Stimulated activated naive B cell treated with anti-CD40 and anti-IgM and Interleukin-4, amounts not matched to agents 10 μg/mL and 1 μg/mL and 100 μg/mL, for 72 hours (primary cell): ENCODE measurements at regions not wholly inside any gene's neighbourhood (a gene's known extent, or its start where the extent isn't known, plus 50 kb on each side); places are given as distances from the start of the nearest gene placed in this dataset.
"Not testable (repeated sequence)": the region's sequence is repeated elsewhere in the genome, so short reads cannot be mapped to it uniquely, and the experiment has no call there.

Experiments used
- ATAC-seq, 2 donors: fragments of 150-1000 bp; cut with Tn5 transposase; replicated peaks; 2 replicates each; pipeline ENCODE4 v1.10.0; 2021; ENCODE audit warnings: moderate library complexity in 1 of 2
- DNase-seq: peaks from one replicate; pipeline ENCODE4 v3.0.0; 2021
- H3K27ac Mint-ChIP-seq: one replicate; pipeline ENCODE4 v1.8.0; 2022; ENCODE audit warnings: mild to moderate bottlenecking, mixed read lengths
- H3K27me3 Mint-ChIP-seq, 2 donors: one replicate each; pipeline ENCODE4 v1.8.0; 2022; ENCODE audit warnings: mixed read lengths in 2 of 2
- H3K36me3 Mint-ChIP-seq, 2 donors: one replicate each; pipeline ENCODE4 v1.8.0; 2022; ENCODE audit warnings: mixed read lengths in 2 of 2, mild to moderate bottlenecking in 1 of 2
- H3K4me1 Mint-ChIP-seq, 2 donors: one replicate each; pipeline ENCODE4 v1.8.0; 2022; ENCODE audit warnings: mixed read lengths in 2 of 2, mild to moderate bottlenecking in 1 of 2
- H3K4me3 Mint-ChIP-seq, 2 donors: one replicate each; pipeline ENCODE4 v1.8.0; 2022; ENCODE audit warnings: mild to moderate bottlenecking in 2 of 2, mixed read lengths in 2 of 2, moderate library complexity in 1 of 2
- H3K9me3 Mint-ChIP-seq, 2 donors: one replicate each; pipeline ENCODE4 v1.8.0; 2022; ENCODE audit warnings: mixed read lengths in 2 of 2, mild to moderate bottlenecking in 1 of 2

DNA sequence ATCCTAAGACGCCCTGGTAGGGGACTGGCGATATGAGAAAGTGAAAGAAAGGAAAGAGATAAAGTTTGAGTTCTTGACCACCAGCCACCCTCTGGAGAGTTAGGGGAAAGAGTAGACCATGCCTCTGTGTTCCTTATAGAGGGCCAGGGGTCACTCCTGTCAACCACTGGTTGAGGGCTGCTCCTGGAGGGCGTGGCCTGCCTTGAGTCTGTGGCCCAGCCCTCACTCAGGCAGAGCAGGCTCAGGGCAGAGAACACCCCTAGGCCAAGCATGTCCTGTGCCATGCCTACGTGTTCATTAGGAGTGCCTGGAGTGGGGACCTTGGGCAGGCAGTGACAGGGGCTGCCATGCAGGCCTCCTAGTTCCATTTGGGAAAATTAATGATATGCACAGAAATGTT is 161.1 kb upstream of the EPB41L3 start:
- no peak for DNase-seq
- Mint-ChIP-seq H3K27ac (no peak overlapping the region), H3K36me3 (no peaks in the 10 kb centered on the region), H3K4me3 (no peak overlapping the region), H3K27me3 (no peaks in the 10 kb centered on the region), H3K4me1 (no peaks in the 10 kb centered on the region), H3K9me3 (peaks cover 0 to 2% of the 10 kb centered on the region in 2 donors)
- no peak for ATAC-seq

DNA sequence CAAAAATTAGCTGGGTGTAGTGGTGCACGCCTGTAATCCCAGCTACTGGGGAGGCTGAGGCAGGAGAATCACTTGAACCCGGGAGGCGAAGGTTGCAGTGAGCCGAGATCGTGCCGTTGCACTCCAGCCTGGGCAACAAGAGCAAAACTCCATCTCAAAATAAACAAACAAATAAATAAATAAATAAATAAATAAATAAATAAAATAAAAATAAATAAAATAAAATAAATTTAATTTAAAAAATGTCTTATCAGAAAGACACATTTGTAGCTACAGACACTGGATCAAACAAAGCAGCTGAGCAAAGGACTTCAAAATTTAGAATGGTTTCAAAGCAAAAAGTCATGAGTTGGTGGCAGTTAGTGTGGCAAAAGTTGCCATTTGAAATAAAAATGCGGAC is 158.2 kb upstream of the EPB41L3 start:
- not testable (repeated sequence) for H3K27ac Mint-ChIP-seq, H3K4me1 Mint-ChIP-seq, H3K27me3 Mint-ChIP-seq, H3K36me3 Mint-ChIP-seq, H3K4me3 Mint-ChIP-seq, H3K9me3 Mint-ChIP-seq, ATAC-seq, DNase-seq

DNA sequence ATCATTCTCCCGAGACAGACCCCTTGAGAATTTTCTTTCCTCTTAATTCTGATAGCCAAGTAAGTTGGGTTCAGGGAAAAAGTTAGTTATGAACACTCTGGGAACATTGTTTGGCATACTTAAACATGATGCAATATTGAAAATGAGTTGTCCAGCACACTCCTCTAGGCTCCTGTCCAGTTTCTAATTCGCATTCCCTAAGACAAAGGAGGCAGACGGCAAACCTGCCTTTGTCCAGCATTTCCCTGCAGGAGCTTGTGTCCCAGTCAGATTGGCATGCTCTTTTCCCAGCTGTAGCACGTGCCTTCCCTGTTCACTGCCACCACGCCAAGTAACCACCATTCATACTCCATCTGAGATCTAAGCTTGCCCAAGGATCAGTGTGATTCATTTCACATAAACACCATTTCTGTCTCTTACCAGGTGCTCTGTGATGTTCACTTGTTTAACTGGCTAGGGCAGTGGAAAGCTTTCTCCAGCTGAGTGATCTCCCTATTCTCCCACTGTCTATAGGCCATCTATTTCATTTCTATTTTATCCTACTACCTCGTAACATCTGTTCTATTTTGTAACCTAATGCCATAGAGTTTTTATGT is 150.0 kb upstream of the EPB41L3 start:
- Mint-ChIP-seq H3K27me3 (no peaks in the 10 kb centered on the region), H3K36me3 (no peaks in the 10 kb centered on the region), H3K9me3 (peaks cover 0 to 4% of the 10 kb centered on the region in 2 donors), H3K4me3 (no peak overlapping the region), H3K4me1 (no peaks in the 10 kb centered on the region), H3K27ac (no peak overlapping the region)
- no peak for ATAC-seq
- no peak for DNase-seq

DNA sequence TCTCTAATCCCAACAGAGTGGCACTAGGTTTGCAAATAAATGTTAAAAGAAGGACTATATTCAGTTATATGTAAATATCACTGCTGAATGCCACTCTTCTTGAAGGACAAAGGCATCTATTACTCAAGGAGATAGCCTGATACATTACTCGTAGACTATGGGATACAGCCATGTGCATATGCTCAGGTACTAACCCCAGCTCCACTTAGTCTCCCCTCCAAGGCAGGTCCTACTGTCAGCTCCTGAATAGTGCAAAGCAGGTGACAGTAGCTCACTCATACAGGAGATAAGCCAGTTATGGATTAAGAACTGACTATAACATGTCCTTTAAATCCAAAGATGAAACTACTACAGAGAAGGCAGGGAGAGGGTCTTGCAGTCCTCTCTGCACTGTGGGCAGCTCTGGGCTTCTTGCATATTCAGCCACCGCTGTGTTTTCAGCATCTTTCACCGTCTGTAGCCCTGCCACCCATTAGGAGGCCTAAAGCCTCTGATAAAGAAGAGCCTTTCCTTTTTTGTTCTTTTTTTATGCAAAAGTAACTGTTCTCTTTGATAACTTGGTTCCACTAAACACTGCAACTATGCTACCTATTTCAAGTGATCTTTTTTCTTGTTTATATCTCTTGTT is 135.1 kb upstream of the EPB41L3 start:
- no peak for ATAC-seq
- Mint-ChIP-seq H3K27me3 (no peaks in the 10 kb centered on the region), H3K36me3 (no peaks in the 10 kb centered on the region), H3K4me1 (no peaks in the 10 kb centered on the region), H3K9me3 (peaks cover 2 to 8% of the 10 kb centered on the region in 2 donors), H3K4me3 (no peak overlapping the region), H3K27ac (no peak overlapping the region)
- no peak for DNase-seq

DNA sequence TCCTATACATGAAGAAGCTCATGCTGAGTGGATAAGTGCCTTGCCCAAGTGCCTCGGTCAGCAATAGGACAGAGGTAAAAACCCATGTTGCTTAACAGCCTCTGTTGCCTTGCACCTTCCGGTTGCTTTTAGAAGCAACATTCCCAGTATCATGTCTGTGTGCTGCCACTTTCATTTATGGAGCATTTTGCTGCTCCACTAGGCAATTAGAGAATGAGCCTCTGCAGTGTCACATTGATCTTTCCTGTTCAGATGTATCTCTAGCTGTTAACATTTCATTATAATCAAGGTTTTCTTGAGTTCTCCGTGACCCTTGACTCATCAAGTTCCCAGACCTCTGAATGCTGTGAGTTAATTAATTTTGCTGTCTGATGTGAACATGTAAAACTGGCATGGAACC is 134.5 kb upstream of the EPB41L3 start:
- H3K27ac Mint-ChIP-seq = no peak overlapping the region
- ATAC-seq (no peak), DNase-seq (no peak)
- H3K36me3 Mint-ChIP-seq = no peaks in the 10 kb centered on the region
- no peak overlapping the region for H3K4me3 Mint-ChIP-seq
- no peaks in the 10 kb centered on the region for H3K27me3 Mint-ChIP-seq
- H3K4me1 Mint-ChIP-seq = no peaks in the 10 kb centered on the region
- H3K9me3 Mint-ChIP-seq = peaks cover 2 to 8% of the 10 kb centered on the region in 2 donors

DNA sequence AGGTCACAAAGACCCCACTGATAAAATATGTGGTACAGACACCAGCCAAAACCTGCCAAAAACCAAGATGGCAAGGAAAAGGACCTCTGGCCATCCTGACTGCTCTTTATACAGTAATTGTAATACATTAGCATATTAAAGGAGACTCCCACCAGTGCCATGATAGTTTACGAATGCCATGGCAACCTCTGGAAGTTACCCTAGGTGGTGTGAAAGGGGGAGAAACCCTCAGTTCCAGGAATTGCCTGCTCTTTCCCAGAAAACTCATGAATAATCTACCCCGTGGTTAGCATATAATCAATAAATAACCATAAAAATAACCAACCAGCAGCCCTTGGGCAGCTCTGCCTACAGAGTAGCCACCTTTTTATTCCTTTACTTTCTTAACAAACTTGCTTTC is 129.8 kb upstream of the EPB41L3 start:
- ATAC-seq (no peak), DNase-seq (no peak)
- no peaks in the 10 kb centered on the region for H3K4me1 Mint-ChIP-seq
- H3K4me3 Mint-ChIP-seq = no peak overlapping the region
- no peak overlapping the region for H3K27ac Mint-ChIP-seq
- no peaks in the 10 kb centered on the region for H3K36me3 Mint-ChIP-seq
- no peaks in the 10 kb centered on the region for H3K27me3 Mint-ChIP-seq
- H3K9me3 Mint-ChIP-seq = peaks cover 0 to 8% of the 10 kb centered on the region in 2 donors

DNA sequence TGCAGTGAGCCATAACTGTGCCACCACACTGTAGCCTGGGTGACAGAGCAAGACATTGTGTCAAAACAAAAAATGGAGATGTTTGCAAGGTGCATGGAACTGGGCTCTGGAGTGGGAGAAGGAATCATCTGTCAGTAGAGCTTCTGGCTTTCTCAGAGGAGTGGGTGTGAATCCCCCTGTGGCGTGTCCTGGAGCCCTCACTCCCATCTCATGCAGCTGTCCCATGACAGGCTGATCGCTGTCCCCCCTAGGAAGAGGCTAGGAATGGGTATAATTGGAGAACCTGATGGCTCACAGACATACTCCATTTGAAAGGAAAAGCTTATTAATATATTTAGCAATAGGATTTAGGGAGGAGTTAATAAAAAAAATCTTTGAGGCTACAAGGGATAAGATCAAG is 125.8 kb upstream of the EPB41L3 start:
- Mint-ChIP-seq H3K36me3 (no peaks in the 10 kb centered on the region), H3K27ac (no peak overlapping the region), H3K9me3 (no peaks in the 10 kb centered on the region), H3K4me3 (no peak overlapping the region), H3K4me1 (no peaks in the 10 kb centered on the region), H3K27me3 (no peaks in the 10 kb centered on the region)
- ATAC-seq (no peak), DNase-seq (no peak)

DNA sequence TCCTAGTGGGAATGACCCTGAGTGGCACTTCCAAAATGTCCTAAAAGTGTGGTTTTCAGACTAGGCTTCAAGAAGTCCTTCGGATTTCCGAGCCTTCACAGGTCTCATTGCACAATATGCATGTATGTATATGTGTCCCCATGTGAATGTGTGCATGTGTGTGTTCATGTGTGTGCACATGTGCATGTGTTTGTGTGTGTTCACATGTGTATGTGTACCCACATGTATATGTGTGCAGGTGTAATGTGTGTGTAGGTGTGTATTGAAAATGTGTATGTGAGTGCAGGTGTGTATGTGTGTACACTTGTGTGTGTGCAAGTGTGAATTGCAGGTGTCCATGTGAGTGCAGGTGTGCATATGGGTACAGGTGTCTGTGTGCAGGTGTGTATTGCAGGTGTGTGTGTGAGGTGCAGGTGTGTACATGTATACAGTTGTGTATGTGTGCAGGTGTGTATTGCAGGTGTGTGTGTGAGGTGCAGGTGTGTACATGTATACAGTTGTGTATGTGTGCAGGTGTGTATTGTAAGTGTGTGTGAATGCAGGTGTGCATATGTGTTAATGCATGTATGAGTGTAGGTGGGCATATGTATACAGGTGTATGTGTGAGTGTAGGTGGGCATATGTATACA is 124.4 kb upstream of the EPB41L3 start:
- Mint-ChIP-seq H3K27ac (no peak overlapping the region), H3K36me3 (no peaks in the 10 kb centered on the region), H3K4me1 (no peaks in the 10 kb centered on the region), H3K27me3 (no peaks in the 10 kb centered on the region), H3K9me3 (peaks cover 0 to 2% of the 10 kb centered on the region in 2 donors), H3K4me3 (no peak overlapping the region)
- DNase-seq (no peak), ATAC-seq (no peak)

DNA sequence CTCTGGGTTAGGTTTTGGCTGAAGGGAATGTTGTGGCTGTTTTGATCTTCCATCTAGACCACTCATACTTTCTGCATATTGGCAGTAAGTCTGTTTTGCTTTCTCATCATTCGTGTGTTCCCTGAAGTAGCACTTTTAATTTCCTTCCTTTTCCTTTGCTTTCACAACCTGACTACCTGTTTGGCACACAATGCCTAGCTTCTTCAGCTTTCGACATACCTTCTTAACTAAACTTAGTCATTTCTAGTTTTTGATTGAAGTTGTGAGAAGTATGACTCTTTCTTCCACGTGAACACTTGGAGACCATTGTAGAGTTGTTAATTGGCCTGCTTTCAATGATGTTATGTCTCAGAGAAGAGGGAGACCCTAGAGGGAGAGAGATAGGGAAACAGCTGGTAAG is 123.6 kb upstream of the EPB41L3 start:
- H3K4me1 Mint-ChIP-seq = no peaks in the 10 kb centered on the region
- H3K27ac Mint-ChIP-seq = no peak overlapping the region
- H3K27me3 Mint-ChIP-seq = no peaks in the 10 kb centered on the region
- H3K4me3 Mint-ChIP-seq = no peak overlapping the region
- DNase-seq = no peak
- no peak for ATAC-seq
- H3K9me3 Mint-ChIP-seq = peaks cover 0 to 2% of the 10 kb centered on the region in 2 donors
- H3K36me3 Mint-ChIP-seq = no peaks in the 10 kb centered on the region

DNA sequence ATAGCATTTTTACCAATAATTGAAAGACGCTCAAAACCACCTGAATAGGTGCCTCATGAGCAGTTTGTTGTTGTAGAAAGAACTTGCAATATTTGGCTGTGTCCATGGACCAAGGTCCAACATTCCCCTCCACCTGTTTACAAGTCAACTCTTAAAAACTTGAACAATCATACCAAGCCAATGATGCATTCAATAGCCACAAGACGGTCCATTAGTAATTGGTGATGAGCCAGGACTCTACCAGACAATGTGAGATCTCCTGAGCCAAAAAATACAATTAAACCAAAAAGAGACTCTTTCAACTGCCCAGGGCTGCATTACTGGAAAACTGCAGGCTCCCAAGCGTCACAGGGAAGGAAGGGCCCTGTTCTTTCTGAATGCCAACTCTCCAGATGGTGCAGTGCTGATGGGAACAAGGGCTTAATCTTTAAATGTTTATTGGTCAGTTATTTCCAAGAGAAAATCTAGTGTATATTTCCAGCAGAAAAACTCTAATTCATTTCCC is 118.8 kb upstream of the EPB41L3 start:
- DNase-seq (no peak), ATAC-seq (no peak)
- Mint-ChIP-seq H3K9me3 (peaks cover 0 to 3% of the 10 kb centered on the region in 2 donors), H3K4me1 (no peaks in the 10 kb centered on the region), H3K36me3 (no peaks in the 10 kb centered on the region), H3K4me3 (no peak overlapping the region), H3K27me3 (no peaks in the 10 kb centered on the region), H3K27ac (no peak overlapping the region)

DNA sequence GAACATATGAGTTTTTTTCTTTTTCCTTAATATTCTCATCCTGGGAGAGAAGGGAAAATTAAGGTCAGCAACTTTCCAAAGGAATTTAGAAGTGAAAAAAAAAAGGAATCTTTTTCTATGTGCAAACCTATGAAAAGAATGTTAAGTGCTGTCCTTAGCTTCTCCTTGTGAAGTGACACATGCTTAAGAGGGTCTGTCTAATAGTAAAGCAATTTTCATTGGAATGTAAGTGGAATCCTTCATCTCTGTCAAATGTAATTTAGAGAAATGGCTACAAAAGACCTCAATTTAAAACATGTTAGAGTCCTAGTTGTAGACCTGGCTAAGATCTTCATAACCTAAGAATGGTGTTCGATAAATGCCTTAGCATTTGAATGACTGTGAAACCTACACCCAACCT is 117.4 kb upstream of the EPB41L3 start:
- Mint-ChIP-seq H3K4me1 (no peaks in the 10 kb centered on the region), H3K36me3 (no peaks in the 10 kb centered on the region), H3K27me3 (no peaks in the 10 kb centered on the region), H3K9me3 (peaks cover 0 to 3% of the 10 kb centered on the region in 2 donors), H3K4me3 (no peak overlapping the region), H3K27ac (no peak overlapping the region)
- no peak for DNase-seq
- ATAC-seq = no peak

DNA sequence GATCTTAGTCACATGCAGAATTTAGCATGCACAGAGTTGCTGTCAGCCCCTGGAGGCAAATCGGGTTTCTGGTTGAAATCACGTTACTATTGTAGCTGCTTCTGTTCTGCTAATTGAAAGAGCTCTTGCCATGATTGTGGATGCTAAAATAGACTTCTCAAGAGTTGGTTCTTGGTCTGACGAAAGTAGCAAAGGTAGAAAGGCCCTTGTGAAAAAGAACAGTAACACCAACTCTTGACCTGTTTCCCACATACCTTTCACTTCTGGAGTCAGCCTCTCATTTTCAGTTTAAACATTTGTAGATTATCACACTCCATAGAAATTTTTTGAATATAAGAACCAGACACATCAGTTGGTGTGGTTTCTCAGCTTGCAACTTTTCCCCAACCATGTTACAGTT is 110.0 kb upstream of the EPB41L3 start:
- no peak for DNase-seq
- ATAC-seq = no peak
- Mint-ChIP-seq H3K9me3 (no peaks in the 10 kb centered on the region), H3K4me3 (no peak overlapping the region), H3K27me3 (no peaks in the 10 kb centered on the region), H3K36me3 (no peaks in the 10 kb centered on the region), H3K4me1 (no peaks in the 10 kb centered on the region), H3K27ac (no peak overlapping the region)

DNA sequence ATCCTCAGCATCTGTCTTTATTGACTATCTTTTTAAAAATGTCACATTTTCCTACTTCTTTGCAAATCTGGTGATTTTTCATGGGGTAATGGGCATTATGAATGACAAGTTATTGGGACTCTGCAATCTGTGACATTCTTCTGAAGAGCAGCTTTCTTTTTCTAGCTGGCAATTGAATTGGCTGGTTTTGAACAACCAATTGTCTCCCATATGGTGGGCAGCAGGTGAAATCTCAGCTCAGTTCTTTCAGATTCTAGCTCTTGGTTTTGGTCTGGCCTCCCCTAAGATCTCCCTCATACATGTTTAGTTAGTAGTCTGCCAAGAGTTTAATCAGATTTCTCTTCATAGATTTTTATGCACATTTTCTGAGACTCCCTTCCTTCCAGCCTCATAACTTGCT is 107.9 kb upstream of the EPB41L3 start:
- Mint-ChIP-seq H3K4me3 (no peak overlapping the region), H3K4me1 (no peaks in the 10 kb centered on the region), H3K27me3 (no peaks in the 10 kb centered on the region), H3K36me3 (no peaks in the 10 kb centered on the region), H3K27ac (no peak overlapping the region), H3K9me3 (no peaks in the 10 kb centered on the region)
- ATAC-seq (no peak), DNase-seq (no peak)

DNA sequence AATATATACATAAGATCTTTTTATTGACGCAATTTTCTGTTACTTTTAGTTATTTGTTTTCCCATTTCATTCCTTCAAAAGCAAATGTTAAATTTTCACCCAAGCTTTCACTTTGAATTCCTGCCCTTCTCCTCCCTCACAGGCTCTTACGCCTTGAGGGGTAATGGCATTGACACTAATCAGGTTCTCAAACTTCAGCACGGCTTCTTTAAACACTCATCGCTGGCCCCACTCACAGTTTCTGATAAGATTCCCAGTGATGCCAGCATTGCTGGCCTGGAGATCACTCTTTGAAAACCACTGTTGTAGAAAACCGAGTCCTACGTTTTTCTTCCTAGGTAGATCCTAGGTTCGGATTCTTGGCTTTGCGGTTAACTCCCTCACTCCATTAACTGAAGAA is 105.6 kb upstream of the EPB41L3 start:
- Mint-ChIP-seq H3K4me1 (no peaks in the 10 kb centered on the region), H3K9me3 (no peaks in the 10 kb centered on the region), H3K4me3 (no peak overlapping the region), H3K27ac (no peak overlapping the region), H3K27me3 (peaks cover 0 to 5% of the 10 kb centered on the region in 2 donors), H3K36me3 (no peaks in the 10 kb centered on the region)
- ATAC-seq = no peak
- no peak for DNase-seq

DNA sequence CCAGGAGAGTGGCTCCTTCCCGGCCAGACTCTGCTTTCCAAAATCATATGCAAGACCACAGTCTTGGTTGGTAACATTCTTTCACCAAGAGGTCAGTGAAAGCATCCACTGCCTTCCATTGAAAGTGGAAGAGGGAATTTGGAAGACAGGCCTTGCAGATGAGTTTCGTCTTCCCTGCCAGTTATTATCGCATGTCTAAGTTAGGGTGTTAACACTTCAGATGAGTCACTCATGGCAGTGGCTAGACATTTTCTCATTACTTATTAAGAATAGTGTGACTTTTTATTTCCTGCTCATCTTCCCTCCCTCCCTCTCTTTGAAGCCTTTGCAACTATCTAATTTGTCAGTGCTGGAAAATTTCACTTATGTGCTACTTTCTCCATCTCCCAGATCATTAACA is 102.9 kb upstream of the EPB41L3 start:
- DNase-seq = no peak
- no peaks in the 10 kb centered on the region for H3K36me3 Mint-ChIP-seq
- no peak overlapping the region for H3K27ac Mint-ChIP-seq
- peaks cover 0 to 7% of the 10 kb centered on the region in 2 donors for H3K27me3 Mint-ChIP-seq
- no peaks in the 10 kb centered on the region for H3K9me3 Mint-ChIP-seq
- H3K4me3 Mint-ChIP-seq = no peak overlapping the region
- H3K4me1 Mint-ChIP-seq = no peaks in the 10 kb centered on the region
- ATAC-seq = no peak
